GM18868 (cell line): ENCODE measurements at regions not wholly inside any gene's neighbourhood (a gene's known extent, or its start where the extent isn't known, plus 50 kb on each side); places are given as distances from the start of the nearest gene placed in this dataset.
"Not testable (repeated sequence)": the region's sequence is repeated elsewhere in the genome, so short reads cannot be mapped to it uniquely, and the experiment has no call there.

Experiments
- ATAC-seq: cut with Tn5 transposase; IDR thresholded peaks from one replicate; pipeline ENCODE4 v1.9.1; 2021; ENCODE audit warnings: mild to moderate bottlenecking, moderate library complexity; ENCODE audit not compliant: unreplicated experiment

- no peak for ATAC-seq
Observed at GRCh38 chr6:71197780-71198179, 90.8 kb upstream of the OGFRL1 start.

DNA sequence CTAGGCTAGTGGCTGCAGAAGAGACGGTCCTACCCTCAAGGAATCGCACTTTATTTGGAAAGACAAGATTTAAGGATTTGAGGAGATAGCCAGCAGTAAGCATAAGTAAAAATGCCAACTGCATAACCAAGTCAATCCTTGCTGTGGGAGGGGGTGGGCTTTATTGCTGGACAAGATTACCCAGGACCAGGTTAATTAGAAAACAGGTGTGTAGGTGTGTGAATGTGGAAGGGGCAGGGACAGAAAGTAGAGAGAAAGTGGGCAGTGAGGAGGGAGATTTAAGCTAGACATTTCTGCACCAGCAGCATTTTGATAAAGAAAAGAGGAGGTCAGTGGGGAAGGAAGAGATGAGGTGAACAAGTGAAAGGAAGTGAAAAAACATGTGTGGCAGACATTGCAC lies 89.7 kb upstream of the OGFRL1 start:
- ATAC-seq: no peak

DNA sequence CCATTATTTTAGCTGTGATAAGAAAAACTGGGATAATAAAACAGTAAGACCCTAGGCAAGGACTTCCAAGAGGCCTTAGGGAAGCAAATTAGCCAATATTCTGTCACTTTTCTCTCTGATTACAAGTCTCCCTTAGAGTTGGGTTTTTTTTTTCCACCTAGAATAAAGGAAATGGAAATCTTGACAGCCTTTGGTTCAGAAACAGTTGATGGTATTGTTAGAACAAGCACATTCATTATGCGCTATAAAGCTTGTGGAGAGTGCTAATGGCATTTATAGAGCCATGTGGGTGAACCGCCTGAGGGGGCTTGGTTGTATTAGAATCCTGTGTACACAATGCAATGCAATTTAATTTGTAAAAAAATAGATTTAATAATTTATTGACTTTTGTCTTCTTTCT lies 88.9 kb upstream of the OGFRL1 start:
- no peak for ATAC-seq

DNA sequence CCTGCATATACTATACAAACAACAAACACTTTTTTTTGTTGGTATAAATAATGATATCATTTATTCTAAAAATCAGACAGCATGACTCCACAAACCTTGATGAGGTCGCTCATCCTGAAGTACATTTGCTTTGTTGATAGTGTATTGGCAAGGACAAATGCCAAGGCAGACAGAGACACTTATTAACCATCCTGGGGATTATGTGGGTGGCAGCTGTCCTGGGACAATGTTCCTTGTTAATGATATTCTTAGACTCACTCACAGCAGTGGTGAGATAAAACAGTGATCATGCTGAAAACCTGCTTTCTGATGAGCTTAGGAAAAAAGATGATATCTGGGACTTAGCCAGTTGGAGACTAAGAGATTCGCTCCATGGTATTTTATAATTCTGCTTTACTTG lies 85.4 kb upstream of the OGFRL1 start:
- no peak for ATAC-seq

DNA sequence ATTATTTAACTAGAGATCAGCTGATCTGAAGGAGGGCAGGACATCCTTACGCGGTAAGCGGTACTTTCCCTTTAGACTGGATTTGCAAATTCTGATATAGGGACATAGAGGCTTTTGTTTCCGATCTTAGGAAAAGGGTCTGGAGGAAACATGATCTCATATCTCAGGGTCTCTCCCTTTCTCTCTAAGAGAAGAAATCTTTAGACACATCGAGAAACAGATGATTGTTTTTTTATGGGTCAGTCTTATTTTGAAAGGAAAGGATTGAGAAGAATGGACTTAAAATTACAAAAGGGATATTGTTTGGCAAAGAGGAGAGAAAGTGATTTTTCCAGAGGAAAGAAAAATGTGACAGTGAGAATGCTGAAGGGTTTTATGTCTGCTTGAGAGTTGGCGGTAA lies 83.9 kb upstream of the OGFRL1 start:
- ATAC-seq: no peak

- no peak for ATAC-seq
Observed at GRCh38 chr6:71205336-71205956, 83.2 kb upstream of the OGFRL1 start.

DNA sequence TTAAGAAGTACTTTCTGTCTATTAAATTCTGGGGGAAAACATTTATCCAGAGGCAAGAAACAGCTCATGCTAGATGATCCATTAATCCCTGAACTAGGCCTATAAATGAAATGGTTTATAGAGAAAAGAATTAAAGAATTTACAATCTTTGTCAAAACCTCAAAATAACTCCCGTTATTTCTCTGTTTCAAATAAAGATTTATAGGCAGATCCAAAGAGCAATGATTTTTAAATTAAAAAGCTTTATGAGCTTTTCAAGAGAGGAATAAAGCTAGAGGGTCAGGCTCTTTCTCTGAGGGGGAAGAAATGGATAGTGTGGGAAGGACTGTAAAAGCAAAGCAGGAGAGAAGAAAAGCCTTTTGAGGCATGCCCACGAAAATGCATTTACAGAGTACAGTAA lies 82.5 kb upstream of the OGFRL1 start:
- no peak for ATAC-seq

- ATAC-seq: no peak
Observed at GRCh38 chr6:71209206-71209605, 79.4 kb upstream of the OGFRL1 start.

DNA sequence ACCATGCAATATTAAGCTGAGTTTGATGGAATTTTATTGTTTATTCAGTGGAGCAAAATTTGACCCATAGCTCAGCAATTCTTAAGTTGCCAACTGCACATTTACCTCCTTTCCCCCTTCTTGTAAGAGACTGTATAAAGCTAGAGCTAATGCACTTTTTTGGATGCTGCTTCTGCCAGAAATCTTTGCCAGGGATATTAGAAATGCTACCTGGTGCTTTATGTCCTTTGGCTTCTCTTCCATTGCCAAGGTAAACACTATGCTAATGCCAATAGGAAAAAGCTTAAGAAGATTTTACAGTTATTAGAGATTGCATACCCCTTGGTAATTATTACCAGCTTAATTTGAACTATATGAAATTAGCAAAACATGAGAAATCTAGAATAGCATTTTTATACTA lies 79.0 kb upstream of the OGFRL1 start:
- no peak for ATAC-seq

- no peak for ATAC-seq
Observed at GRCh38 chr6:71211799-71212198, 76.8 kb upstream of the OGFRL1 start.

DNA sequence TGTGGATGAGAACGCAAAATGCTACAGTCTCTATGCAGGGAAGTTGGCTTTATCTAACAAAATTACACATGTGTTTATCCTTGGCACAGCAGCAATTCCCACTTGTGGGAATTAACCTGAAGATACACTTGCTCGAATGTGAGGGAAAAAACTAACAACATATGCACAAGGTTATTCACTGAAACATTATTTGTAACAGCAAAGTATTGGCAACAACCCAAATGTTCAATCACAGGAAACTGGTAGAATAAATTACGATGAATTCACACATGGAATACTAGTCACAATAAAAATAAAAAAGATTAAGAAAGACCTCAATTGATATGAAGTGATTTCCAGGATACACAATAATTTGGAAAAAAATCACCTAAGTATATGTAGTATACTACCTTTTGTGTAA lies 68.1 kb upstream of the OGFRL1 start:
- no peak for ATAC-seq

DNA sequence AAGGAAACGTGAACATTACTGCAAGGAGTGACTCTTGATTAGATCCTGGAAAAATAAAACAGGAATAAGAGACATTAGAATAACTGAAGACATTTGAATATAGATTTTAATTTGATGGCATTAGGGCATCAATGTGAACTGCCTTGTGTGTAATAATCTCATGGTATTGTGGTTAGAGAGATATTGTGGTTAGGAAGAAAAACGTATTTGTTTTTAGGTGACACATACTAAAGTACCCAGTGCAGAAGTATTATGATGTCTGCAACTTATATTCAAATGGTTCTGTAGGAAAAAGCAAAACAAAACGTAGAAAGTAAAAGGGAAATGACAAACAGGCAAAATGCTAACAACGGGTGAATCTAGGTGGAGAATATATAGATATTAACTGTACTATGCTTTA lies 65.9 kb upstream of the OGFRL1 start:
- ATAC-seq: no peak

DNA sequence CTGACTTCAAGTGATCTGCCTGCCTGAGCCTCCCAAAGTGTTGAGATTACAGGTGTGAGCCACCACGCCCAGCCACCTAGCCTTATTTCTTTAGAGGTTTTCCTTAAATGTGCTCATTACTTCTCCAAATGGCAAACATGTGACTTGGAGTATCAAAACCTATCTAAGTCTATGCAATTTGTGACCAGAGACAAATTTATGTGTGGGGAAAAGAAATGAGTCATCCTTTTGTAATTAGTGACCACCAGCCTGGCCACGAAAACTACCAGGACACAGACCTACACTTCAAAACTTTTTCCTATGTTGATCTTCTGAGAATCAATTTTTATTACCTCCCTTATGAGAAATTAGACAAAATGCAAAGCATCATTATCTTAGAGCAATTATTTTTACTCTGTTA lies 64.6 kb upstream of the OGFRL1 start:
- no peak for ATAC-seq

- ATAC-seq: no peak
Observed at GRCh38 chr6:71226151-71226550, 62.5 kb upstream of the OGFRL1 start.

GRCh38 chr6:71228461-71229041 lies 60.1 kb upstream of the OGFRL1 start:
- no peak for ATAC-seq

- ATAC-seq: no peak
Observed at GRCh38 chr6:71229477-71229876, 59.1 kb upstream of the OGFRL1 start.

DNA sequence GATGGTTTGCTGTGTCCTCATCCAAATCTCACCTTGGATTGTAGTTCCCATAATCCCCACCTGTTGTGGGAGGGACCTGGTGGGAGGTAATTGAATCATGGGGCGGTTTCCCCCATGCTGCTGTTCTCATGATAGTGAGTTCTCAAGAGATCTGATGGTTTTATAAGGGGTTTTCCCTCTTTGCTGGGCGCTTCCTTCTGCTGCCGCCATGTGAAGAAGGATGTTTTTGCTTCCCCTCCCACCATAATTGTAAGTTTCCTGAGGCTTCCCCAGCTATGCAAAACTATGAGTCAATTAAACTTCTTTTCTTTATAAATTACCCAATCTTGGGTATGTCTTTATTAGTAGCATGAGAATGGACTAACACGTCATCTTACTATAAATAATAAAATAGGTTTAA lies 55.7 kb upstream of the OGFRL1 start:
- not testable (repeated sequence) for ATAC-seq

DNA sequence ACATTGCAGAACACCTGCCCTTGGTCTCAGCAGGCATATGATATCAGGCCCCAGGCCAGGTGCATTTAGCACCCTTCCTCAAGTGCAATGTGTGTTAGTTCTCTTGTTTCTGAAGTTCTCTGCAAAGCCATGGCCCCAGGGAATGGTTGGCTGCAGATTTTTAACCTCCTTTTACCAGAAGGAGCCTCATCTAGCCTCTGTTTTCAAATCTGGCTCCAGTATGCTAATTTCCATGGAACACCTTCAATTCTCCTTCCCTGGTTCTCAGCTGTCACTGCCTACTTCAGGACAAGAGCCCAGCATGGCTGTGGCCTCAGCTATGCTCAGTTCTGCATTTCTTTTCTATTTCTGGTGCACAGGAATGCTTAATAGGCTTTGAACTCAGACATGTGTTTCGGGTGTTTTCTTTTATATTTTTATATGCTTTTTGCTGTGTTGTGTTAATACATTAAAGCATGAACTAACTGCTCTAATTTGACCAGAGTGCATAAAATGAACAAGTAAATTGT lies 51.6 kb upstream of the OGFRL1 start:
- ATAC-seq: no peak

DNA sequence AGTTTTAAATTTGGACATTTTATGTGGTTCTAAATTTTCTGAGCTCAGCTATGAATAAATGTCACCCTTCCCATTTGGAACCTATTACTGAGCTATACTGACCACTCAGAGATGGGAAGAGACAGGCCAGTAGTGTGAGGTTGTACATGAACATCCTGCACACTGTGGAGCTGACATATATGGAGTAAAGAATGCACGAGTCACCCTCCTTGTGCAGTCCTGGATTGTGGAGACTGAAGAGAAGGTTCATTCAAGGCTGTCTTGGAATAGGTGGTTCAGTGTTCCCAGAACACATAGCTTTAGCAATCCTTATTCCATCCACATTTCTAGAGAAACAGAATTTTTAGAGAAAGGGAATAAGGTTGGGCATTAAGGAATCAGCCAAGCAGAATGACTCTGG lies 50.3 kb upstream of the OGFRL1 start:
- no peak for ATAC-seq
